ENCODE measurements at regions not wholly inside any gene's neighbourhood (a gene's known extent, or its start where the extent isn't known, plus 50 kb on each side); places are given as distances from the start of the nearest gene placed in this dataset.

- no peak overlapping the region for H3K4me2 ChIP-seq (ENCODE audit: low read depth, low read length, poor library complexity, severe bottlenecking)
- no peaks in the 10 kb centered on the region for H3K79me2 ChIP-seq (ENCODE audit: insufficient read depth, low read length)
- H3K27me3 ChIP-seq (ENCODE audit: low read length) = no peaks in the 10 kb centered on the region
- H3K9me2 ChIP-seq (replicated peaks; ENCODE audit: insufficient read depth, low read length) = no peaks in the 10 kb centered on the region
- TF ChIP-seq EZH2phosphoT487 (conservative IDR thresholded peaks at IDR 0.05; ENCODE audit: low read length) (no peak), CTCF (IDR thresholded peaks at IDR 0.05; ENCODE audit: insufficient read depth, low read length, poor library complexity, severe bottlenecking) (no peak)
- H3F3A ChIP-seq (ENCODE audit: insufficient read depth) = no peaks in the 10 kb centered on the region
- H3K9ac ChIP-seq (ENCODE audit: low read length) = no peak overlapping the region
- H3K4me3 ChIP-seq (ENCODE audit: insufficient read depth, low read length, poor library complexity, severe bottlenecking) = no peak overlapping the region
- no peak overlapping the region for H2AFZ ChIP-seq (ENCODE audit: low read depth, low read length, severe bottlenecking)
- no peak overlapping the region for H3K27ac ChIP-seq (ENCODE audit: low read depth, low read length)
- H3K36me3 ChIP-seq (ENCODE audit: low read length) = no peaks in the 10 kb centered on the region
- no peaks in the 10 kb centered on the region for H3K9me3 ChIP-seq (ENCODE audit: insufficient read depth, low read length)
- no peaks in the 10 kb centered on the region for H4K20me1 ChIP-seq (ENCODE audit: low read depth, low read length)
These were observed 227.9 kb downstream of the KTN1 start for GRCh38 chr14:55807881-55808379.

GRCh38 chr14:55813630-55814029 is 233.6 kb downstream of the KTN1 start:
- no peak overlapping the region for H3K4me3 ChIP-seq (ENCODE audit: insufficient read depth, low read length, poor library complexity, severe bottlenecking)
- no peaks in the 10 kb centered on the region for H3K79me2 ChIP-seq (ENCODE audit: insufficient read depth, low read length)
- no peak overlapping the region for H3K27ac ChIP-seq (ENCODE audit: low read depth, low read length)
- no peaks in the 10 kb centered on the region for H3K9me3 ChIP-seq (ENCODE audit: insufficient read depth, low read length)
- no peaks in the 10 kb centered on the region for H3F3A ChIP-seq (ENCODE audit: insufficient read depth)
- H4K20me1 ChIP-seq (ENCODE audit: low read depth, low read length) = no peaks in the 10 kb centered on the region
- H2AFZ ChIP-seq (ENCODE audit: low read depth, low read length, severe bottlenecking) = no peak overlapping the region
- H3K4me2 ChIP-seq (ENCODE audit: low read depth, low read length, poor library complexity, severe bottlenecking) = no peak overlapping the region
- no peak for TF ChIP-seq CTCF (IDR thresholded peaks at IDR 0.05; ENCODE audit: insufficient read depth, low read length, poor library complexity, severe bottlenecking)
- TF ChIP-seq EZH2phosphoT487 (conservative IDR thresholded peaks at IDR 0.05; ENCODE audit: low read length) = no peak
- no peak overlapping the region for H3K9ac ChIP-seq (ENCODE audit: low read length)
- H3K36me3 ChIP-seq (ENCODE audit: low read length) = no peaks in the 10 kb centered on the region
- no peaks in the 10 kb centered on the region for H3K9me2 ChIP-seq (replicated peaks; ENCODE audit: insufficient read depth, low read length)
- H3K27me3 ChIP-seq (ENCODE audit: low read length) = no peaks in the 10 kb centered on the region

- Histone ChIP-seq H3K27me3 (ENCODE audit: low read length) (no peaks in the 10 kb centered on the region), H3K4me2 (ENCODE audit: low read depth, low read length, poor library complexity, severe bottlenecking) (no peak overlapping the region), H3K9ac (ENCODE audit: low read length) (no peak overlapping the region), H3F3A (ENCODE audit: insufficient read depth) (no peaks in the 10 kb centered on the region), H3K79me2 (ENCODE audit: insufficient read depth, low read length) (no peaks in the 10 kb centered on the region), H3K9me2 (replicated peaks; ENCODE audit: insufficient read depth, low read length) (no peaks in the 10 kb centered on the region), H2AFZ (ENCODE audit: low read depth, low read length, severe bottlenecking) (no peak overlapping the region), H3K36me3 (ENCODE audit: low read length) (no peaks in the 10 kb centered on the region), H3K9me3 (ENCODE audit: insufficient read depth, low read length) (no peaks in the 10 kb centered on the region), H3K4me3 (ENCODE audit: insufficient read depth, low read length, poor library complexity, severe bottlenecking) (no peak overlapping the region), H4K20me1 (ENCODE audit: low read depth, low read length) (no peaks in the 10 kb centered on the region), H3K27ac (ENCODE audit: low read depth, low read length) (no peak overlapping the region)
- no peak for TF ChIP-seq EZH2phosphoT487 (conservative IDR thresholded peaks at IDR 0.05; ENCODE audit: low read length)
- no peak for TF ChIP-seq CTCF (IDR thresholded peaks at IDR 0.05; ENCODE audit: insufficient read depth, low read length, poor library complexity, severe bottlenecking)
These were observed 234.1 kb downstream of the KTN1 start for GRCh38 chr14:55814064-55814463.
